K562 (cell line): ENCODE measurements at regions not wholly inside any gene's neighbourhood (a gene's known extent, or its start where the extent isn't known, plus 50 kb on each side); places are given as distances from the start of the nearest gene placed in this dataset.

Source experiments
- ATAC-seq: fragments of 200-7000 bp; cut with Tn5 transposase; 3 replicates; pipeline ENCODE4 v1.9.1; 2020; ENCODE audit warnings: moderate library complexity
- BruUV-seq: library from RNA; stranded (reverse); fragments of 400-500 nt; replicated peaks from 2 replicates; lab custom pipeline; 2021; lab: Mats Ljungman, UMichigan
- CTCF ChIA-PET: fragments of 300-600 bp; formaldehyde crosslinking; extraction: SDS; loops from one replicate; lab custom pipeline; 2021; ENCODE audit warnings: low intra/inter-chr PET ratio; lab: Yijun Ruan, JAX
- POLR2A ChIA-PET: fragments of 300-600, 350-650 bp; sonication (Branson Sonifier 250); formaldehyde crosslinking; extraction: SDS; loops from one replicate; lab custom pipeline; 2021; ENCODE audit warnings: antibody characterized with exemption, inconsistent platforms; lab: Yijun Ruan, JAX
- DNase-seq, 4 experiments: peaks; one replicate each; pipeline versions ENCODE4 v3.0.0 to v3.0.0-alpha.2; 2011 to 2018; ENCODE audit warnings: low spot score in 3 of 4, mixed read lengths in 3 of 4; ENCODE audit errors: extremely low read depth in 1 of 4
- FAIRE-seq: peaks from 2 replicates; lab custom pipeline; 2011; peaks lifted over from hg19 to GRCh38; lab: Jason Lieb, UNC
- H2AFZ ChIP-seq: 2 replicates; pipeline ENCODE4 v1.6.0; 2011; ENCODE audit warnings: low read depth, low read length, control low read depth, inconsistent platforms
- H3K27ac ChIP-seq: fragments of 200-600 bp; 3 replicates; pipeline ENCODE4 v1.8.0; 2011; ENCODE audit warnings: low read depth, mild to moderate bottlenecking, control low read depth, inconsistent platforms, low read length, moderate library complexity, mixed read lengths; ENCODE audit errors: extremely low read depth
- H3K27me3 ChIP-seq, 2 experiments: fragments of 300-600 bp in 1 of 2; 2 replicates in 1 of 2; 3 replicates in 1 of 2; pipeline versions ENCODE4 v1.6.0 to v1.8.0; 2011; ENCODE audit warnings: inconsistent platforms in 2 of 2, low read length in 2 of 2, mild to moderate bottlenecking in 1 of 2, mixed read lengths in 1 of 2, moderate library complexity in 1 of 2; ENCODE audit not compliant: control insufficient read depth in 2 of 2, insufficient read depth in 2 of 2
- H3K36me3 ChIP-seq: fragments of 300-600 bp; 3 replicates; pipeline ENCODE4 v1.8.0; 2011; ENCODE audit warnings: mild to moderate bottlenecking, low read length, inconsistent platforms; ENCODE audit not compliant: control insufficient read depth, insufficient read depth
- H3K4me1 ChIP-seq, 2 experiments: fragments of 200-600 bp in 1 of 2; replicated peaks in 1 of 2; 2 replicates in 1 of 2; 3 replicates in 1 of 2; pipeline versions ENCODE4 v1.5.1 to v1.8.0; 2011; ENCODE audit warnings: inconsistent platforms in 2 of 2, low read length in 2 of 2, mild to moderate bottlenecking in 1 of 2, mixed read lengths in 1 of 2, moderate library complexity in 1 of 2; ENCODE audit not compliant: control insufficient read depth in 2 of 2, insufficient read depth in 2 of 2
- H3K4me2 ChIP-seq: 2 replicates; pipeline ENCODE4 v1.6.1; 2011; ENCODE audit warnings: low read length, control low read depth, inconsistent platforms, mixed read lengths; ENCODE audit not compliant: insufficient read depth
- H3K4me3 ChIP-seq: fragments of 200-600 bp; sonication (generic), shearing (Covaris generic); 2 replicates; pipeline ENCODE4 v1.5.1; 2016; ENCODE audit warnings: control low read depth, inconsistent platforms
- H3K79me2 ChIP-seq: fragments of 200-600 bp; 3 replicates; pipeline ENCODE4 v1.8.0; 2011; ENCODE audit warnings: low read length, inconsistent platforms; ENCODE audit not compliant: control insufficient read depth, insufficient read depth
- H3K9ac ChIP-seq, 2 experiments: 2 replicates each; pipeline versions ENCODE4 v1.6.0 to v1.6.1; 2011; ENCODE audit warnings: low read depth in 2 of 2, low read length in 2 of 2, control low read depth in 1 of 2, inconsistent platforms in 1 of 2, mild to moderate bottlenecking in 1 of 2, mixed read lengths in 1 of 2; ENCODE audit not compliant: insufficient read depth in 1 of 2
- H3K9me1 ChIP-seq: one replicate; pipeline ENCODE4 v1.6.0; 2011; ENCODE audit warnings: inconsistent platforms, mild to moderate bottlenecking, low read length, moderate library complexity; ENCODE audit not compliant: control insufficient read depth, insufficient read depth
- H3K9me3 ChIP-seq: replicated peaks from 2 replicates; pipeline ENCODE4 v1.5.1; 2011; ENCODE audit warnings: low read depth, low read length, inconsistent platforms; ENCODE audit not compliant: control insufficient read depth, insufficient read depth
- H4K20me1 ChIP-seq: replicated peaks from 2 replicates; pipeline ENCODE4 v1.6.1; 2011; ENCODE audit warnings: low read length, inconsistent platforms, mixed read lengths; ENCODE audit not compliant: control insufficient read depth, insufficient read depth
- ATF7 ChIP-seq: fragments of 450-650 bp; IDR thresholded peaks from 2 replicates; pipeline ENCODE4 v1.7.1; 2014; ENCODE audit warnings: mild to moderate bottlenecking, moderate library complexity
- BACH1 ChIP-seq: fragments of 200-800 bp; sonication (Bioruptor generic); IDR thresholded peaks from 2 replicates; pipeline ENCODE4 v1.6.1; 2016; ENCODE audit warnings: missing genetic modification characterization, missing compliant biosample characterization
- CREB3L1 ChIP-seq: fragments of 450-650 bp; IDR thresholded peaks from 2 replicates; pipeline ENCODE4 v1.6.1; 2014; ENCODE audit warnings: low read depth, mild to moderate bottlenecking, moderate library complexity, borderline replicate concordance
- ETS1 ChIP-seq: conservative IDR thresholded peaks from 2 replicates; pipeline ENCODE4 v1.6.1; 2011; ENCODE audit warnings: low read depth, mild to moderate bottlenecking, low read length; ENCODE audit not compliant: control insufficient read depth
- HMGXB4 ChIP-seq: sonication (generic); formaldehyde crosslinking; IDR thresholded peaks from 2 replicates; pipeline ENCODE4 v1.8.1; 2023; ENCODE audit warnings: mild to moderate bottlenecking, missing genetic modification reagents
- MAFK ChIP-seq: IDR thresholded peaks from 2 replicates; pipeline ENCODE4 v1.6.1; 2011; ENCODE audit warnings: low read length, improper control_type of control experiment
- MYBL2 ChIP-seq, 2 experiments: fragments of 450-650 bp in 1 of 2; sonication (generic) in 1 of 2; formaldehyde crosslinking in 1 of 2; IDR thresholded peaks; 2 replicates each; pipeline versions ENCODE4 v1.6.1 to v1.8.1; 2017 to 2022; ENCODE audit warnings: borderline replicate concordance in 1 of 2, inconsistent platforms in 1 of 2, low read depth in 1 of 2, mild to moderate bottlenecking in 1 of 2, missing genetic modification reagents in 1 of 2, moderate library complexity in 1 of 2
- NFYB ChIP-seq: IDR thresholded peaks from 2 replicates; pipeline ENCODE4 v1.6.1; 2011; ENCODE audit warnings: mild to moderate bottlenecking, moderate library complexity; ENCODE audit not compliant: insufficient read length; ENCODE audit errors: extremely low read depth
- POLR2AphosphoS2 ChIP-seq: IDR thresholded peaks from 2 replicates; pipeline ENCODE4 v1.6.1; 2012; ENCODE audit warnings: low read length, improper control_type of control experiment
- POLR2H ChIP-seq: IDR thresholded peaks from 2 replicates; pipeline ENCODE4 v1.6.1; 2016; ENCODE audit warnings: missing genetic modification characterization, low read depth, mild to moderate bottlenecking, control low read depth, missing compliant biosample characterization, moderate library complexity
- SNIP1 ChIP-seq: fragments of 450-650 bp; IDR thresholded peaks from 2 replicates; pipeline ENCODE4 v1.7.1; 2017; ENCODE audit warnings: low read depth, mild to moderate bottlenecking
- TAL1 ChIP-seq: fragments of 450-650 bp; IDR thresholded peaks from 2 replicates; pipeline ENCODE4 v1.6.1; 2016; ENCODE audit warnings: mild to moderate bottlenecking
- YBX1 ChIP-seq: fragments of 450-650 bp; IDR thresholded peaks from 2 replicates; pipeline ENCODE4 v1.7.1; 2016; ENCODE audit warnings: mild to moderate bottlenecking
- ZNF3 ChIP-seq: fragments of 250-450 bp; sonication (Bioruptor Pico); IDR thresholded peaks from 2 replicates; pipeline ENCODE4 v1.5.0; 2021; ENCODE audit warnings: mild to moderate bottlenecking, moderate library complexity
- ZNF41 ChIP-seq: fragments of 250-450 bp; sonication (Bioruptor Pico); conservative IDR thresholded peaks from 2 replicates; pipeline ENCODE4 v1.4.0; 2020; ENCODE audit warnings: mild to moderate bottlenecking
- ZNF444 ChIP-seq: fragments of 250-450 bp; sonication (Bioruptor Pico); IDR thresholded peaks from 2 replicates; pipeline ENCODE4 v1.4.0; 2020; ENCODE audit warnings: mild to moderate bottlenecking, moderate library complexity
- WGBS: fragments of 100-300 bp; shearing (Covaris generic); methylation state at CpG from one replicate; pipeline ENCODE4 v1.1.6; 2016; ENCODE audit warnings: low coverage, mixed read lengths; ENCODE audit not compliant: insufficient coverage; ENCODE audit errors: missing lambda C conversion rate; 5-methylcytosine and 5-hydroxymethylcytosine counted together
- in situ Hi-C: fragments of 300-500 bp; cut with MboI; formaldehyde crosslinking; loops from 4 replicates; pipeline ENCODE4 v1.15.0; 2018; ENCODE audit warnings: inconsistent platforms, mixed read lengths
- intact Hi-C: fragments of 100-400 bp; cut with micrococcal nuclease; formaldehyde crosslinking; loops from 2 replicates; pipeline ENCODE4 v1.14.2; 2022

GRCh38 chr3:124298951-124299350 lies 307.0 kb upstream of the ROPN1 start (continued):
- TF ChIP-seq CREB3L1 (no peak), TAL1 (no peak), POLR2H (tag) (no peak), ZNF3 (CRISPR knock-in tag) (no peak), ZNF41 (CRISPR knock-in tag) (no peak)

- in situ Hi-C loops: no loop called here
- H3K4me2 ChIP-seq: no peak overlapping the region
- H3K27ac ChIP-seq: no peak overlapping the region
- ATAC-seq: no peak
- H3K36me3 ChIP-seq: no peaks in the 10 kb centered on the region
- no peak overlapping the region for H3K9ac ChIP-seq
- ChIA-PET CTCF (no interaction called here), POLR2A (no interaction called here)
- BruUV-seq: no TSS peak
- no peak for FAIRE-seq
- no peaks in the 10 kb centered on the region; a peak in 1 of 5 replicates for H3K27me3 ChIP-seq
- H3K79me2 ChIP-seq: no peaks in the 10 kb centered on the region
- intact Hi-C loops: no loop called here
- H3K9me1 ChIP-seq: no peaks in the 10 kb centered on the region
- no peaks in the 10 kb centered on the region for H3K4me1 ChIP-seq
- 0% methylated on average over 1 of the region's 1 CpG for WGBS
- H3K9me3 ChIP-seq: no peaks in the 10 kb centered on the region
- no peak overlapping the region for H3K4me3 ChIP-seq
- H4K20me1 ChIP-seq: no peaks in the 10 kb centered on the region
- no peak for DNase-seq
- H2AFZ ChIP-seq: no peak overlapping the region
- TF ChIP-seq ATF7 (no peak), SNIP1 (no peak), MYBL2 (IDR thresholded peaks at IDR 0.05; ENCODE audit: low read depth) (no peak), MYBL2 (CRISPR knock-in tag; IDR thresholded peaks at IDR 0.05; ENCODE audit: borderline replicate concordance) (no peak), YBX1 (no peak), POLR2AphosphoS2 (no peak), ZNF444 (CRISPR knock-in tag) (no peak), HMGXB4 (no peak), MAFK (no peak), NFYB (no peak), ETS1 (no peak), BACH1 (no peak)
These were observed 307.9 kb upstream of the ROPN1 start for GRCh38 chr3:124299831-124300230.
